WTC11 (cell line): ENCODE measurements at regions not wholly inside any gene's neighbourhood (a gene's known extent, or its start where the extent isn't known, plus 50 kb on each side); places are given as distances from the start of the nearest gene placed in this dataset.

Experiments
- ETV6 ChIP-seq: sonication (generic); formaldehyde crosslinking; IDR thresholded peaks from 2 replicates; pipeline ENCODE4 v1.8.1; 2022; ENCODE audit warnings: mild to moderate bottlenecking, missing genetic modification reagents
- FOXP1 ChIP-seq: sonication (generic); formaldehyde crosslinking; IDR thresholded peaks from 2 replicates; pipeline ENCODE4 v1.8.0; 2022; ENCODE audit warnings: missing genetic modification reagents, mild to moderate bottlenecking, moderate library complexity, borderline replicate concordance
- KAT7 ChIP-seq: sonication (generic); formaldehyde crosslinking; IDR thresholded peaks from 2 replicates; pipeline ENCODE4 v1.8.1; 2023; ENCODE audit warnings: missing genetic modification reagents, mild to moderate bottlenecking, borderline replicate concordance
- NR2C2 ChIP-seq: sonication (generic); formaldehyde crosslinking; IDR thresholded peaks from 2 replicates; pipeline ENCODE4 v1.8.0; 2022; ENCODE audit warnings: mild to moderate bottlenecking, missing genetic modification reagents
- NR3C1 ChIP-seq: sonication (generic); formaldehyde crosslinking; conservative IDR thresholded peaks from 2 replicates; pipeline ENCODE4 v1.8.1; 2023; ENCODE audit warnings: low read depth, mild to moderate bottlenecking, missing genetic modification reagents
- TEAD1 ChIP-seq: sonication (generic); formaldehyde crosslinking; IDR thresholded peaks from 2 replicates; pipeline ENCODE4 v1.8.0; 2022; ENCODE audit warnings: mild to moderate bottlenecking, missing genetic modification reagents
- TEAD4 ChIP-seq: sonication (generic); formaldehyde crosslinking; IDR thresholded peaks from 2 replicates; pipeline ENCODE4 v1.8.0; 2022; ENCODE audit warnings: mild to moderate bottlenecking, missing genetic modification reagents
- USF1 ChIP-seq: sonication (generic); formaldehyde crosslinking; IDR thresholded peaks from 2 replicates; pipeline ENCODE4 v1.8.0; 2022; ENCODE audit warnings: mild to moderate bottlenecking, missing genetic modification reagents
- ZNF138 ChIP-seq: sonication (generic); formaldehyde crosslinking; conservative IDR thresholded peaks from 2 replicates; pipeline ENCODE4 v1.8.1; 2022; ENCODE audit warnings: mild to moderate bottlenecking, moderate library complexity, missing genetic modification reagents
- ZNF416 ChIP-seq: fragments of 250-450 bp; sonication (Bioruptor Pico); IDR thresholded peaks from 2 replicates; pipeline ENCODE4 v1.9.0; 2021; ENCODE audit warnings: mild to moderate bottlenecking, inconsistent platforms
- TF ChIP-seq, protein P1 (sequence below): fragments of 200-600 bp; IDR thresholded peaks from 2 replicates; pipeline ENCODE4 v1.8.0; 2022; ENCODE audit warnings: antibody characterized with exemption
- TF ChIP-seq, protein P2 (sequence below): sonication (generic); formaldehyde crosslinking; conservative IDR thresholded peaks from 2 replicates; pipeline ENCODE4 v1.8.1; 2022; ENCODE audit warnings: mild to moderate bottlenecking, missing genetic modification reagents
- TF ChIP-seq, protein P3 (sequence below): sonication (generic); formaldehyde crosslinking; IDR thresholded peaks from 2 replicates; pipeline ENCODE4 v1.8.0; 2022; ENCODE audit warnings: mild to moderate bottlenecking, missing genetic modification reagents

- TF ChIP-seq, protein P1, sequence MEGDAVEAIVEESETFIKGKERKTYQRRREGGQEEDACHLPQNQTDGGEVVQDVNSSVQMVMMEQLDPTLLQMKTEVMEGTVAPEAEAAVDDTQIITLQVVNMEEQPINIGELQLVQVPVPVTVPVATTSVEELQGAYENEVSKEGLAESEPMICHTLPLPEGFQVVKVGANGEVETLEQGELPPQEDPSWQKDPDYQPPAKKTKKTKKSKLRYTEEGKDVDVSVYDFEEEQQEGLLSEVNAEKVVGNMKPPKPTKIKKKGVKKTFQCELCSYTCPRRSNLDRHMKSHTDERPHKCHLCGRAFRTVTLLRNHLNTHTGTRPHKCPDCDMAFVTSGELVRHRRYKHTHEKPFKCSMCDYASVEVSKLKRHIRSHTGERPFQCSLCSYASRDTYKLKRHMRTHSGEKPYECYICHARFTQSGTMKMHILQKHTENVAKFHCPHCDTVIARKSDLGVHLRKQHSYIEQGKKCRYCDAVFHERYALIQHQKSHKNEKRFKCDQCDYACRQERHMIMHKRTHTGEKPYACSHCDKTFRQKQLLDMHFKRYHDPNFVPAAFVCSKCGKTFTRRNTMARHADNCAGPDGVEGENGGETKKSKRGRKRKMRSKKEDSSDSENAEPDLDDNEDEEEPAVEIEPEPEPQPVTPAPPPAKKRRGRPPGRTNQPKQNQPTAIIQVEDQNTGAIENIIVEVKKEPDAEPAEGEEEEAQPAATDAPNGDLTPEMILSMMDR, result no peak
- TF ChIP-seq, protein P2, sequence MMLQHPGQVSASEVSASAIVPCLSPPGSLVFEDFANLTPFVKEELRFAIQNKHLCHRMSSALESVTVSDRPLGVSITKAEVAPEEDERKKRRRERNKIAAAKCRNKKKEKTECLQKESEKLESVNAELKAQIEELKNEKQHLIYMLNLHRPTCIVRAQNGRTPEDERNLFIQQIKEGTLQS (CRISPR knock-in tag), result no peak
- TF ChIP-seq NR3C1 (no peak), ZNF138 (no peak), USF1 (CRISPR knock-in tag) (no peak), TEAD1 (CRISPR knock-in tag) (no peak), ETV6 (CRISPR knock-in tag) (no peak), TEAD4 (no peak), FOXP1 (CRISPR knock-in tag) (no peak), KAT7 (CRISPR knock-in tag) (no peak), NR2C2 (CRISPR knock-in tag) (no peak), ZNF416 (no peak)
- TF ChIP-seq, protein P3, sequence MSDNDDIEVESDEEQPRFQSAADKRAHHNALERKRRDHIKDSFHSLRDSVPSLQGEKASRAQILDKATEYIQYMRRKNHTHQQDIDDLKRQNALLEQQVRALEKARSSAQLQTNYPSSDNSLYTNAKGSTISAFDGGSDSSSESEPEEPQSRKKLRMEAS, result no peak
Observed at GRCh38 chr5:68734781-68735180, 359.0 kb upstream of the SLC30A5 start.
